Esophagus mucosa (tissue), 1 donor: ENCODE measurements at regions not wholly inside any gene's neighbourhood (a gene's known extent, or its start where the extent isn't known, plus 50 kb on each side); places are given as distances from the start of the nearest gene placed in this dataset.
"Not testable (repeated sequence)": the region's sequence is repeated elsewhere in the genome, so short reads cannot be mapped to it uniquely, and the experiment has no call there.

Source experiments
- ATAC-seq: fragments of 200-7000 bp; cut with Tn5 transposase; one replicate; pipeline ENCODE4 v1.9.1; 2020
- donor health status: DM: yes; HTN: yes; CAD: no.

GRCh38 chr6:139534472-139535115 is 160.1 kb upstream of the CITED2 start:
- no peak for ATAC-seq

- ATAC-seq, result peak; percentile 73
Observed at GRCh38 chr6:139533573-139534471, 159.4 kb upstream of the CITED2 start.

- no peak for ATAC-seq
Observed at GRCh38 chr6:139533171-139533570, 158.7 kb upstream of the CITED2 start.

- ATAC-seq, result peak; percentile 88
Observed at GRCh38 chr6:139531148-139532115, 157.0 kb upstream of the CITED2 start.

- ATAC-seq, result no peak
Observed at GRCh38 chr6:139530561-139530960, 156.1 kb upstream of the CITED2 start.

- ATAC-seq, result no peak
Observed at GRCh38 chr6:139529420-139529819, 155.0 kb upstream of the CITED2 start.

- no peak for ATAC-seq
Observed at GRCh38 chr6:139528471-139528870, 154.0 kb upstream of the CITED2 start.

- no peak for ATAC-seq
Observed at GRCh38 chr6:139525415-139525814, 151.0 kb upstream of the CITED2 start.

GRCh38 chr6:139523986-139524385 is 149.5 kb upstream of the CITED2 start:
- ATAC-seq, result no peak

GRCh38 chr6:139522511-139523220 is 148.2 kb upstream of the CITED2 start:
- ATAC-seq, result no peak

GRCh38 chr6:139521338-139521737 is 146.9 kb upstream of the CITED2 start:
- ATAC-seq, result no peak

- ATAC-seq, result peak; percentile 94
Observed at GRCh38 chr6:139520321-139520768, 145.9 kb upstream of the CITED2 start.

GRCh38 chr6:139519571-139520031 is 145.2 kb upstream of the CITED2 start:
- ATAC-seq, result no peak

GRCh38 chr6:139519097-139519496 is 144.6 kb upstream of the CITED2 start:
- no peak for ATAC-seq

GRCh38 chr6:139518556-139519091 is 144.2 kb upstream of the CITED2 start:
- ATAC-seq, result no peak

- ATAC-seq, result not testable (repeated sequence)
Observed at GRCh38 chr6:139517998-139518555, 143.6 kb upstream of the CITED2 start.

- no peak for ATAC-seq
Observed at GRCh38 chr6:139515511-139515910, 141.1 kb upstream of the CITED2 start.

GRCh38 chr6:139514819-139515218 is 140.4 kb upstream of the CITED2 start:
- no peak for ATAC-seq

GRCh38 chr6:139510040-139510790 is 135.8 kb upstream of the CITED2 start:
- peak; percentile 74 for ATAC-seq

GRCh38 chr6:139509167-139509566 is 134.7 kb upstream of the CITED2 start:
- no peak for ATAC-seq
